NT2/D1 (cell line): ENCODE measurements at regions not wholly inside any gene's neighbourhood (a gene's known extent, or its start where the extent isn't known, plus 50 kb on each side); places are given as distances from the start of the nearest gene placed in this dataset.
"Not testable (repeated sequence)": the region's sequence is repeated elsewhere in the genome, so short reads cannot be mapped to it uniquely, and the experiment has no call there.

Experiments
- DNase-seq: peaks from one replicate; pipeline ENCODE4 v3.0.0-alpha.2; 2011; ENCODE audit warnings: low read depth, low spot score
- H3K27me3 ChIP-seq: 2 replicates; pipeline ENCODE4 v1.6.0; 2011; ENCODE audit warnings: mild to moderate bottlenecking; ENCODE audit not compliant: insufficient read length, insufficient read depth
- H3K36me3 ChIP-seq: 2 replicates; pipeline ENCODE4 v1.6.1; 2011; ENCODE audit warnings: mild to moderate bottlenecking, low read length, mixed read lengths; ENCODE audit not compliant: insufficient read depth, insufficient read length
- H3K4me1 ChIP-seq: 2 replicates; pipeline ENCODE4 v1.5.1; 2011; ENCODE audit not compliant: insufficient read depth, insufficient read length
- H3K4me3 ChIP-seq: 2 replicates; pipeline ENCODE4 v1.5.1; 2011; ENCODE audit warnings: low read depth; ENCODE audit not compliant: insufficient read length
- H3K9ac ChIP-seq: 2 replicates; pipeline ENCODE4 v1.6.0; 2011; ENCODE audit warnings: low read depth; ENCODE audit not compliant: insufficient read length
- H3K9me3 ChIP-seq: 2 replicates; pipeline ENCODE4 v1.5.1; 2011; ENCODE audit warnings: mild to moderate bottlenecking, low read length; ENCODE audit not compliant: insufficient read depth

GRCh38 chr1:143867590-143868220 is 104.1 kb downstream of the FAM72C start:
- not testable (repeated sequence) for H3K36me3 ChIP-seq, H3K9me3 ChIP-seq, H3K4me1 ChIP-seq, H3K9ac ChIP-seq, H3K4me3 ChIP-seq, DNase-seq, H3K27me3 ChIP-seq

GRCh38 chr1:143863901-143864520 is 107.8 kb downstream of the FAM72C start:
- not testable (repeated sequence) for H3K36me3 ChIP-seq, H3K4me3 ChIP-seq, H3K4me1 ChIP-seq, DNase-seq, H3K9me3 ChIP-seq, H3K9ac ChIP-seq, H3K27me3 ChIP-seq

GRCh38 chr1:143862722-143863121 is 109.1 kb downstream of the FAM72C start:
- not testable (repeated sequence) for H3K4me1 ChIP-seq, H3K4me3 ChIP-seq, H3K9me3 ChIP-seq, H3K9ac ChIP-seq, H3K36me3 ChIP-seq, H3K27me3 ChIP-seq, DNase-seq

GRCh38 chr1:143861306-143861705 is 110.5 kb downstream of the FAM72C start:
- not testable (repeated sequence) for H3K27me3 ChIP-seq, DNase-seq, H3K36me3 ChIP-seq, H3K9ac ChIP-seq, H3K4me1 ChIP-seq, H3K4me3 ChIP-seq, H3K9me3 ChIP-seq

- not testable (repeated sequence) for H3K4me3 ChIP-seq, H3K9me3 ChIP-seq, H3K9ac ChIP-seq, H3K36me3 ChIP-seq, H3K27me3 ChIP-seq, DNase-seq, H3K4me1 ChIP-seq
Observed at GRCh38 chr1:143855867-143856266, 115.9 kb downstream of the FAM72C start.

GRCh38 chr1:143854069-143854468 is 117.7 kb downstream of the FAM72C start:
- not testable (repeated sequence) for H3K9ac ChIP-seq, H3K4me1 ChIP-seq, DNase-seq, H3K9me3 ChIP-seq, H3K27me3 ChIP-seq, H3K36me3 ChIP-seq, H3K4me3 ChIP-seq

- not testable (repeated sequence) for DNase-seq
Observed at GRCh38 chr1:143850637-143851036, 121.1 kb downstream of the FAM72C start.

GRCh38 chr1:143848859-143849258 is 122.9 kb downstream of the FAM72C start:
- H3K9me3 ChIP-seq, H3K36me3 ChIP-seq, H3K27me3 ChIP-seq, DNase-seq, H3K4me3 ChIP-seq, H3K4me1 ChIP-seq, H3K9ac ChIP-seq: not testable (repeated sequence)

More at GRCh38 chr1:143850637-143851036, 121.1 kb downstream of the FAM72C start:
- not testable (repeated sequence) for H3K4me3 ChIP-seq, H3K4me1 ChIP-seq, H3K9me3 ChIP-seq, H3K36me3 ChIP-seq, H3K27me3 ChIP-seq, H3K9ac ChIP-seq

- DNase-seq, H3K36me3 ChIP-seq, H3K4me1 ChIP-seq, H3K4me3 ChIP-seq, H3K27me3 ChIP-seq, H3K9ac ChIP-seq, H3K9me3 ChIP-seq: not testable (repeated sequence)
Observed at GRCh38 chr1:143845193-143845592, 126.6 kb downstream of the FAM72C start.

- H3K36me3 ChIP-seq, DNase-seq, H3K9ac ChIP-seq, H3K9me3 ChIP-seq, H3K4me1 ChIP-seq, H3K27me3 ChIP-seq, H3K4me3 ChIP-seq: not testable (repeated sequence)
Observed at GRCh38 chr1:143842058-143842457, 129.7 kb downstream of the FAM72C start.

- H3K36me3 ChIP-seq, H3K27me3 ChIP-seq, DNase-seq, H3K9me3 ChIP-seq, H3K9ac ChIP-seq, H3K4me1 ChIP-seq, H3K4me3 ChIP-seq: not testable (repeated sequence)
Observed at GRCh38 chr1:143839182-143839581, 132.6 kb downstream of the FAM72C start.

- not testable (repeated sequence) for H3K4me3 ChIP-seq, H3K4me1 ChIP-seq, DNase-seq, H3K9ac ChIP-seq, H3K36me3 ChIP-seq, H3K27me3 ChIP-seq, H3K9me3 ChIP-seq
Observed at GRCh38 chr1:143838598-143838929, 133.2 kb downstream of the FAM72C start.
